Lung (tissue), 11 donors: ENCODE measurements at regions not wholly inside any gene's neighbourhood (a gene's known extent, or its start where the extent isn't known, plus 50 kb on each side); places are given as distances from the start of the nearest gene placed in this dataset.

ENCODE experiments used
- ATAC-seq: fragments of 200-7000 bp; cut with Tn5 transposase; one replicate; pipeline ENCODE4 v1.9.1; 2020; ENCODE audit warnings: moderate number of reproducible peaks; ENCODE audit not compliant: insufficient read depth, low FRiP score
- DNase-seq, 3 donors: peaks; one replicate each; pipeline ENCODE4 v3.0.0-alpha.2; 2013 to 2017
- H3K27ac ChIP-seq, 2 donors: one replicate each; pipeline ENCODE4 v1.5.1; 2013; ENCODE audit warnings: mild to moderate bottlenecking in 2 of 2, moderate library complexity in 2 of 2, control low read depth in 1 of 2, inconsistent platforms in 1 of 2, low read depth in 1 of 2, low read length in 1 of 2
- H3K27me3 ChIP-seq, 3 donors: one replicate each; pipeline ENCODE4 v1.5.1; 2013; ENCODE audit warnings: low read length in 2 of 3; ENCODE audit not compliant: control insufficient read depth in 3 of 3, insufficient read depth in 3 of 3
- H3K36me3 ChIP-seq, 4 donors: one replicate each; pipeline ENCODE4 v1.5.1; 2013; ENCODE audit warnings: low read length in 4 of 4, mild to moderate bottlenecking in 1 of 4, moderate library complexity in 1 of 4; ENCODE audit not compliant: control insufficient read depth in 4 of 4, insufficient read depth in 4 of 4
- H3K4me1 ChIP-seq, 5 donors: one replicate each; pipeline ENCODE4 v1.5.1; 2013; ENCODE audit warnings: low read length in 5 of 5, mild to moderate bottlenecking in 2 of 5, moderate library complexity in 1 of 5; ENCODE audit not compliant: control insufficient read depth in 5 of 5, insufficient read depth in 5 of 5
- H3K4me3 ChIP-seq: one replicate; pipeline ENCODE4 v1.5.1; 2013; ENCODE audit warnings: mild to moderate bottlenecking, control low read depth, moderate library complexity
- H3K9ac ChIP-seq, 2 donors: one replicate each; pipeline ENCODE4 v1.5.1; 2013; ENCODE audit warnings: low read length in 2 of 2, control low read depth in 1 of 2; ENCODE audit not compliant: insufficient read depth in 1 of 2
- H3K9me3 ChIP-seq, 4 donors: one replicate each; pipeline ENCODE4 v1.5.1; 2013; ENCODE audit warnings: low read length in 3 of 4, mild to moderate bottlenecking in 1 of 4, moderate library complexity in 1 of 4; ENCODE audit not compliant: control insufficient read depth in 4 of 4, insufficient read depth in 3 of 4
- whole genome bisulfite sequencing, 2 donors: extraction: QIAGEN DNeasy Blood & Tissue Kit; methylation state at CpG; one replicate each; pipeline ENCODE4 v1.1.7; 2013; 5-methylcytosine and 5-hydroxymethylcytosine counted together
- TF ChIP-seq, protein P1 (sequence below): IDR thresholded peaks from 2 replicates; pipeline ENCODE4 v1.5.1; 2012; ENCODE audit warnings: mild to moderate bottlenecking; ENCODE audit errors: control extremely low read depth, extremely low read depth
- donor health status: control.
- donor health status: control.
- donor health status: Bipolar disorder and iron deficiency.
- donor health status: healthy.
- donor health status: DM: yes; HTN: yes; CAD: no.

DNA sequence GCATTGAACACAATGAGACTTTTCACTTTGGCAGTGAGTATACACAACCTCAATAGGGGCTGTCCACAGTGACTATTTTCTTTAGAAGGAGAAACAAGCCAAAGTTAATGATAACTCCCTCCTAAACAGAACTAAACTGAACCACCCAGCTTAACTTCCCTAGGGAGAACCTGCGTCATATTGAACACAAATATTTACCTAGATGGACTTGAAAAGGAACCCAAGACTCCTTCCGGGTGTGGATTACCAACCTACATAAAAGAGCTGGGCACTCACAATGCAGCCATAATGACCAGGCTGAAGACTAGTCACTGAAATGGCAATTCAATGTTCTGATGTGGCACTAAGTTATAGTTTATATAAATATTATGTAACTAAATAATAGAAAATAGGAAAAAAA is 160.6 kb downstream of the IBTK start:
- Histone ChIP-seq H3K27me3 (no peaks in the 10 kb centered on the region), H3K4me3 (no peak overlapping the region), H3K27ac (no peak overlapping the region), H3K4me1 (no peaks in the 10 kb centered on the region), H3K36me3 (no peaks in the 10 kb centered on the region), H3K9ac (no peak overlapping the region), H3K9me3 (peaks cover 0 to 2% (median 0%) of the 10 kb centered on the region in 4 donors)
- TF ChIP-seq, protein P1, sequence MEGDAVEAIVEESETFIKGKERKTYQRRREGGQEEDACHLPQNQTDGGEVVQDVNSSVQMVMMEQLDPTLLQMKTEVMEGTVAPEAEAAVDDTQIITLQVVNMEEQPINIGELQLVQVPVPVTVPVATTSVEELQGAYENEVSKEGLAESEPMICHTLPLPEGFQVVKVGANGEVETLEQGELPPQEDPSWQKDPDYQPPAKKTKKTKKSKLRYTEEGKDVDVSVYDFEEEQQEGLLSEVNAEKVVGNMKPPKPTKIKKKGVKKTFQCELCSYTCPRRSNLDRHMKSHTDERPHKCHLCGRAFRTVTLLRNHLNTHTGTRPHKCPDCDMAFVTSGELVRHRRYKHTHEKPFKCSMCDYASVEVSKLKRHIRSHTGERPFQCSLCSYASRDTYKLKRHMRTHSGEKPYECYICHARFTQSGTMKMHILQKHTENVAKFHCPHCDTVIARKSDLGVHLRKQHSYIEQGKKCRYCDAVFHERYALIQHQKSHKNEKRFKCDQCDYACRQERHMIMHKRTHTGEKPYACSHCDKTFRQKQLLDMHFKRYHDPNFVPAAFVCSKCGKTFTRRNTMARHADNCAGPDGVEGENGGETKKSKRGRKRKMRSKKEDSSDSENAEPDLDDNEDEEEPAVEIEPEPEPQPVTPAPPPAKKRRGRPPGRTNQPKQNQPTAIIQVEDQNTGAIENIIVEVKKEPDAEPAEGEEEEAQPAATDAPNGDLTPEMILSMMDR: no peak
- no peak for DNase-seq
- 61 to 79% methylated on average over 2 of the region's 2 CpGs for WGBS, 2 donors
- no peak for ATAC-seq

DNA sequence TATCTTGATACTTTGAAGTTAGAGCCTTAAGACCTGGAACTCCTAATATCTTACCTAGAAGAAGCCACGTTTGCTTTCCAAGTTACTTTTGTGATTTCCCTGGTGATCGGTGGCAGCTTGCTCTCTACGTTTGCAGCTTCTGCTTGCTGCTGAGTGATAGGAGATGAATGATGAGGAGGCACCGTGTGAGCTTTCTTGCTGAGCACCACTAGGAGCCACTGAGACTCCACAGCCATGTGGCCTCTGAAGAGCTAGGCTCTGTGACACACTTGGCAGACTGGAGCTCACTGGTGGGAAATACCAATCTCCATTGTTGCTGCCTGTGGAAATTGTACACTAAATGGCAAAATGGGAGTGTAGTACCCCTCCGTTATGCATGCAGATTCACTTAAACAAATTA is 161.8 kb downstream of the IBTK start:
- DNase-seq: no peak
- Histone ChIP-seq H3K27ac (no peak overlapping the region), H3K9me3 (peaks cover 0 to 2% (median 0%) of the 10 kb centered on the region in 4 donors), H3K9ac (no peak overlapping the region), H3K36me3 (no peaks in the 10 kb centered on the region), H3K4me1 (no peaks in the 10 kb centered on the region), H3K27me3 (no peaks in the 10 kb centered on the region), H3K4me3 (no peak overlapping the region)
- WGBS, 2 donors: 53 to 64% methylated on average over 5 of the region's 5 CpGs
- TF ChIP-seq, protein P1: no peak
- ATAC-seq: no peak

DNA sequence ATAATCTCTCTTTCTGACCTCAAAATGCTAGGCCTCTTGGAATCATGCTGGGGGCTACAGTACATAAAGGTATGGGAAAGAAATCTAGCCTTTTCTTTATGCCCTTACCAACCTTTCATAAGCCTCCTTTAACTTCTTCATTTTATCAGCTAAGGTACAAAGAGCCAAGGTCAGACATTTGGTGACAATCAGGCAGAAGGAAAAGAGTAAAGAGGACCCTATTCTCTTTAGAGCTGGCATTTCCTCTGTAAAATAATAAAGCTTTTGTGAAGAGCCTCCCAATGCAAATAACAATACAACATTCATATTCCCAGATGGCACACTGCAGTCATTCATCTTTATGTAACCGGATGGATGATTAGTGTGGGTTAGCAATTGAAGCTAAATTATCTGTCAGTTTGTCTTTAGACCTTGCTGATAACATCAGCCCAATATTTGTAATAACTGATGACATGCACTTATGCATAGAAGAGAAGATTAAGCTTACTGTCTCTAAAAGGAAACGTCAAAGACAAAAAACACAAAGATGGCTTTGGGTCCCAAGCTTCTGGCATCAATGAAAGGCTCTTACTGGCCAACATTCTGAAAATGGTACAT is 163.1 kb downstream of the IBTK start:
- peaks cover 0 to 2% (median 0%) of the 10 kb centered on the region in 4 donors for H3K9me3 ChIP-seq
- H3K9ac ChIP-seq: no peak overlapping the region
- no peak overlapping the region for H3K4me3 ChIP-seq
- no peaks in the 10 kb centered on the region for H3K27me3 ChIP-seq
- TF ChIP-seq, protein P1: no peak
- no peak for DNase-seq
- H3K27ac ChIP-seq: no peak overlapping the region
- ATAC-seq: no peak
- 71 to 79% methylated on average over 2 of the region's 2 CpGs for WGBS, 2 donors
- no peaks in the 10 kb centered on the region for H3K4me1 ChIP-seq
- H3K36me3 ChIP-seq: no peaks in the 10 kb centered on the region

DNA sequence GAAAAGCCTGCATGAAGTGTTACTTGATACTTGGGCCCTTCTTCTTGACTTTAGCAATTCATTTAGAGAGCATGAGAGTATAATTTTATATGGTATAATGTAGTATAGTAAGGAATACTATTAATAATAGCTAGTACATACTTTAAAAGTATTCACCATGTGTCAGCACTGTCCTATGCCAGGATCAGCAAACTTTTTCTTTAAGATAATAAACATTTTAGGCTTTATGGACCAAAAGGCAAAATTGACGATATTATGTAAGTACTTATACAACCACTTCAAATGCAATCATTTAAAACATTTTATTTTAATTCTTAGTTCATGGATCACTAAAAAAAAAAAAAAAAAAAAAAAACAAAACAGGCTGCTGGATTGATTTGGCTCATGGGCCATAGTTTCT is 163.9 kb downstream of the IBTK start:
- H3K4me1 ChIP-seq: no peaks in the 10 kb centered on the region
- no peak for ATAC-seq
- H3K27ac ChIP-seq: no peak overlapping the region
- no peaks in the 10 kb centered on the region for H3K36me3 ChIP-seq
- H3K4me3 ChIP-seq: no peak overlapping the region
- no peaks in the 10 kb centered on the region for H3K27me3 ChIP-seq
- DNase-seq: no peak
- WGBS, 2 donors: 89 to 97% methylated on average over 1 of the region's 1 CpG
- H3K9ac ChIP-seq: no peak overlapping the region
- peaks cover 0 to 2% (median 0%) of the 10 kb centered on the region in 4 donors for H3K9me3 ChIP-seq
- TF ChIP-seq, protein P1: no peak
